ENCODE measurements at regions not wholly inside any gene's neighbourhood (a gene's known extent, or its start where the extent isn't known, plus 50 kb on each side); places are given as distances from the start of the nearest gene placed in this dataset.

GRCh38 chr10:22834471-22834870 lies 93.4 kb upstream of the ARMC3 start:
- no peak for FAIRE-seq
- CTCF ChIA-PET: interaction anchor here (1.0 kb wide), 1 partner anchor 259 kb away, joined by 3 read pairs; no protein-coding TSS in a partner anchor
- WGBS (ENCODE audit: insufficient coverage, insufficient replicate concordance, low lambda C conversion rate, missing lambda C conversion rate): 76% methylated on average over 3 of the region's 3 CpGs
- RAD21 ChIA-PET (ENCODE audit: unreplicated experiment): no interaction called here
- SMC1A ChIA-PET (ENCODE audit: uncharacterized antibody, unreplicated experiment): no interaction called here
- Histone ChIP-seq H3K4me2 (ENCODE audit: control insufficient read depth, insufficient read depth) (no peak overlapping the region), H2AFZ (ENCODE audit: control insufficient read depth, low read depth, low read length) (no peak overlapping the region), H3K4me1 (ENCODE audit: control insufficient read depth, insufficient read depth, low read length) (no peaks in the 10 kb centered on the region), H4K20me1 (ENCODE audit: control insufficient read depth, insufficient read depth) (no peaks in the 10 kb centered on the region), H3K9me3 (replicated peaks; ENCODE audit: control insufficient read depth, insufficient read depth, low read length) (no peaks in the 10 kb centered on the region), H3K9ac (ENCODE audit: control insufficient read depth, insufficient read depth, low read length) (no peak overlapping the region), H3K79me2 (ENCODE audit: control insufficient read depth, insufficient read depth, low read length) (no peaks in the 10 kb centered on the region), H3K27ac (ENCODE audit: control insufficient read depth, insufficient read depth) (no peak overlapping the region), H3K27me3 (replicated peaks in 1 of 2; ENCODE audit: control insufficient read depth in 2 of 2, insufficient read depth in 2 of 2, low read length in 1 of 2) (no peaks in the 10 kb centered on the region), H3K4me3 (no peak overlapping the region), H3K36me3 (ENCODE audit: control insufficient read depth in 2 of 2, insufficient read depth in 2 of 2, low read length in 1 of 2) (no peaks in the 10 kb centered on the region)
- no TSS peak for BruUV-seq (replicated peaks)
- in situ Hi-C loops (cut with MboI): no loop called here
- no peak for ATAC-seq
- POLR2A ChIA-PET: no interaction called here
- intact Hi-C loops (cut with micrococcal nuclease; ENCODE audit: unreplicated experiment): no loop called here
- TF ChIP-seq CREB1 (IDR thresholded peaks at IDR 0.05; ENCODE audit: low read depth) (no peak), SREBF1 (IDR thresholded peaks at IDR 0.05; ENCODE audit: low read length) (no peak)
- no peak for DNase-seq (ENCODE audit: low read depth, low spot score)

GRCh38 chr10:22833781-22834180 lies 94.1 kb upstream of the ARMC3 start:
- in situ Hi-C loops (cut with MboI): no loop called here
- FAIRE-seq (no peak), DNase-seq (ENCODE audit: low read depth, low spot score) (no peak), ATAC-seq (no peak)
- intact Hi-C loops (cut with micrococcal nuclease; ENCODE audit: unreplicated experiment): no loop called here
- H3K4me2 ChIP-seq (ENCODE audit: control insufficient read depth, insufficient read depth): no peak overlapping the region
- ChIA-PET POLR2A (interaction anchor here (0.6 kb wide), 1 partner anchor 525 kb away, joined by 3 read pairs; no protein-coding TSS in a partner anchor), CTCF (interaction anchor here (1.0 kb wide), 1 partner anchor 258 kb away, joined by 3 read pairs; no protein-coding TSS in a partner anchor), RAD21 (ENCODE audit: unreplicated experiment) (no interaction called here), SMC1A (ENCODE audit: uncharacterized antibody, unreplicated experiment) (no interaction called here)
- H3K27me3 ChIP-seq (replicated peaks in 1 of 2; ENCODE audit: control insufficient read depth in 2 of 2, insufficient read depth in 2 of 2, low read length in 1 of 2): no peaks in the 10 kb centered on the region
- no peaks in the 10 kb centered on the region for H3K79me2 ChIP-seq (ENCODE audit: control insufficient read depth, insufficient read depth, low read length)
- no peak overlapping the region for H2AFZ ChIP-seq (ENCODE audit: control insufficient read depth, low read depth, low read length)
- BruUV-seq (replicated peaks): no TSS peak
- H3K27ac ChIP-seq (ENCODE audit: control insufficient read depth, insufficient read depth): no peak overlapping the region
- 0% methylated on average over 1 of the region's 1 CpG for whole genome bisulfite sequencing (ENCODE audit: insufficient coverage, insufficient replicate concordance, low lambda C conversion rate, missing lambda C conversion rate)
- no peak overlapping the region for H3K4me3 ChIP-seq
- no peaks in the 10 kb centered on the region for H3K36me3 ChIP-seq (ENCODE audit: control insufficient read depth in 2 of 2, insufficient read depth in 2 of 2, low read length in 1 of 2)
- TF ChIP-seq HDAC6 (IDR thresholded peaks at IDR 0.05; ENCODE audit: unreplicated experiment): no peak
- no peak for TF ChIP-seq USF1 (IDR thresholded peaks at IDR 0.05; ENCODE audit: borderline replicate concordance, extremely low read length, insufficient read depth, low read depth, low read length)
- no peak for TF ChIP-seq SIX5 (IDR thresholded peaks at IDR 0.05; ENCODE audit: low read depth, low read length, severe bottlenecking)
- TF ChIP-seq CHD2 (IDR thresholded peaks at IDR 0.05; ENCODE audit: borderline replicate concordance, low read depth, low read length): no peak
- no peak for TF ChIP-seq REST (IDR thresholded peaks at IDR 0.05; ENCODE audit: low read depth, low read length)
- no peak for TF ChIP-seq EED (IDR thresholded peaks at IDR 0.05; ENCODE audit: low read depth)
- H3K9ac ChIP-seq (ENCODE audit: control insufficient read depth, insufficient read depth, low read length): no peak overlapping the region
- no peaks in the 10 kb centered on the region for H4K20me1 ChIP-seq (ENCODE audit: control insufficient read depth, insufficient read depth)
- H3K4me1 ChIP-seq (ENCODE audit: control insufficient read depth, insufficient read depth, low read length): no peaks in the 10 kb centered on the region
- no peaks in the 10 kb centered on the region for H3K9me3 ChIP-seq (replicated peaks; ENCODE audit: control insufficient read depth, insufficient read depth, low read length)
